ENCODE measurements at regions not wholly inside any gene's neighbourhood (a gene's known extent, or its start where the extent isn't known, plus 50 kb on each side); places are given as distances from the start of the nearest gene placed in this dataset.
"Not testable (repeated sequence)": the region's sequence is repeated elsewhere in the genome, so short reads cannot be mapped to it uniquely, and the experiment has no call there.

DNA sequence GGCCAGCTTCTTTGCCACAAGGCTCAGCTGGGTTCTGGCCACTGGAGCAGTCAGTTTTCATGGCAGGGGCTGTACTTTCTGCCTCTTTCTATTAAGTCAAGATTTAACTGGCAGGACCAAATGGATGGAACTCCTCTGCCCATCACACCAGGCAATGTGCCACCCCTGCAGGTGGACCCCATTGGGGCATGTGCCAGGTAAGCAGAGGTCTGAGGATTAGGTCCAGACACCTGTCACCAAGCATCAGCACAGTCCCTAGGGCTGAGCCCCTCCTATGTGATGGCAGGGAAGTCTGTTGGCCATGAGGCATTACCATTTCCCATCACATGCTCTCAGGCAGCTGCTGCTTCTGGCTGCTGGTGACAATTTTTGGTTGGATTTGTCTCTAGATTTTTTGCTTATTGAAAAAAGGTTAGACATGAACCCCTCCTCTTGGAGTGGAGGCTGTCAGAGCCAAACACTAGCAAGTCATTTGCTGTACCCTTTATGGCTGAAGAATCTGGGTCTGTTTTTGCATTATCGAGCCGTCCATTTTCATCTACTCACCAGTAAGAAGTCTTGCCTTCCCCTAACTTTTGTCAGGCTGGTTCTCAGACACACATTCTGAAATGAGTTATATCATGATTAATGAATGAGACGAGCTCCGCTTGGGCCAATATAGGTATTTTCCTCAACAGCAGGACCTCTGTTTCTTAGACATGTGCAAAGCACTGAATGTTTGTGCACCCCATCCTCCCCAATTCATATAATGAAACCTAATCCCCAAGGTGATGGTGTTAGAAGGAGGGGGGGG, 328.0 kb downstream of the TSN start:
- Histone ChIP-seq H3K27me3 (ENCODE audit: insufficient read depth, poor library complexity, severe bottlenecking) (no peaks in the 10 kb centered on the region), H3K27ac (replicated peaks) (no peak overlapping the region)

DNA sequence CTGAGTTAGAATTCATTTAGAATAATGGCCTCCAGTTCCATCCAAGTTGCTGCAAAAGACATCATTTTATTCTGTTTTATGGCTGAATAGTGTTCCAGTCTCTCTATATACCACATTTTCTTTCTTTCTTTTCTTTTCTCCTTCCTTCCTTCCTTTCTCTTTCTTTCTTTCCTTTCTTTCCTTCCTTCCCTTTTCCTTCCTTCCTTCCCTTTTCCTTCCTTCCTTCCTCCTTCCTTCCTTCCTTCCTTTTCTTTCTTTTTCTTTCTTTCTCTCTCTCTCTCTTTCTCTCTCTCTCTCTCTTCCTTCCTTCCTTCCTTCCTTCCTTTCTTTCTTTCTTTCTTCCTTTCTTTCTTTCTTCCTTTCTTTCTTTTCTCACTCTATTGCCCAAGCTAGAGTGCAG, 330.2 kb downstream of the TSN start:
- H3K4me3 ChIP-seq (replicated peaks; ENCODE audit: insufficient read depth, low read length); DNase-seq (ENCODE audit: low read depth in 1 of 2, low spot score in 1 of 2); H3K27ac ChIP-seq (replicated peaks); H3K27me3 ChIP-seq (ENCODE audit: insufficient read depth, poor library complexity, severe bottlenecking): not testable (repeated sequence)

More for the DNA sequence above, 328.0 kb downstream of the TSN start:
- TF ChIP-seq SPI1 (IDR thresholded peaks at IDR 0.05; ENCODE audit: borderline replicate concordance, low read depth) (no peak), GABPA (IDR thresholded peaks at IDR 0.05; ENCODE audit: low read depth) (no peak), POLR2AphosphoS5 (IDR thresholded peaks at IDR 0.05; ENCODE audit: low read depth) (no peak)
- TF ChIP-seq, protein P1, sequence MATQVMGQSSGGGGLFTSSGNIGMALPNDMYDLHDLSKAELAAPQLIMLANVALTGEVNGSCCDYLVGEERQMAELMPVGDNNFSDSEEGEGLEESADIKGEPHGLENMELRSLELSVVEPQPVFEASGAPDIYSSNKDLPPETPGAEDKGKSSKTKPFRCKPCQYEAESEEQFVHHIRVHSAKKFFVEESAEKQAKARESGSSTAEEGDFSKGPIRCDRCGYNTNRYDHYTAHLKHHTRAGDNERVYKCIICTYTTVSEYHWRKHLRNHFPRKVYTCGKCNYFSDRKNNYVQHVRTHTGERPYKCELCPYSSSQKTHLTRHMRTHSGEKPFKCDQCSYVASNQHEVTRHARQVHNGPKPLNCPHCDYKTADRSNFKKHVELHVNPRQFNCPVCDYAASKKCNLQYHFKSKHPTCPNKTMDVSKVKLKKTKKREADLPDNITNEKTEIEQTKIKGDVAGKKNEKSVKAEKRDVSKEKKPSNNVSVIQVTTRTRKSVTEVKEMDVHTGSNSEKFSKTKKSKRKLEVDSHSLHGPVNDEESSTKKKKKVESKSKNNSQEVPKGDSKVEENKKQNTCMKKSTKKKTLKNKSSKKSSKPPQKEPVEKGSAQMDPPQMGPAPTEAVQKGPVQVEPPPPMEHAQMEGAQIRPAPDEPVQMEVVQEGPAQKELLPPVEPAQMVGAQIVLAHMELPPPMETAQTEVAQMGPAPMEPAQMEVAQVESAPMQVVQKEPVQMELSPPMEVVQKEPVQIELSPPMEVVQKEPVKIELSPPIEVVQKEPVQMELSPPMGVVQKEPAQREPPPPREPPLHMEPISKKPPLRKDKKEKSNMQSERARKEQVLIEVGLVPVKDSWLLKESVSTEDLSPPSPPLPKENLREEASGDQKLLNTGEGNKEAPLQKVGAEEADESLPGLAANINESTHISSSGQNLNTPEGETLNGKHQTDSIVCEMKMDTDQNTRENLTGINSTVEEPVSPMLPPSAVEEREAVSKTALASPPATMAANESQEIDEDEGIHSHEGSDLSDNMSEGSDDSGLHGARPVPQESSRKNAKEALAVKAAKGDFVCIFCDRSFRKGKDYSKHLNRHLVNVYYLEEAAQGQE (IDR thresholded peaks at IDR 0.05; ENCODE audit: insufficient replicate concordance, low read depth): no peak
- TF ChIP-seq, protein P2, sequence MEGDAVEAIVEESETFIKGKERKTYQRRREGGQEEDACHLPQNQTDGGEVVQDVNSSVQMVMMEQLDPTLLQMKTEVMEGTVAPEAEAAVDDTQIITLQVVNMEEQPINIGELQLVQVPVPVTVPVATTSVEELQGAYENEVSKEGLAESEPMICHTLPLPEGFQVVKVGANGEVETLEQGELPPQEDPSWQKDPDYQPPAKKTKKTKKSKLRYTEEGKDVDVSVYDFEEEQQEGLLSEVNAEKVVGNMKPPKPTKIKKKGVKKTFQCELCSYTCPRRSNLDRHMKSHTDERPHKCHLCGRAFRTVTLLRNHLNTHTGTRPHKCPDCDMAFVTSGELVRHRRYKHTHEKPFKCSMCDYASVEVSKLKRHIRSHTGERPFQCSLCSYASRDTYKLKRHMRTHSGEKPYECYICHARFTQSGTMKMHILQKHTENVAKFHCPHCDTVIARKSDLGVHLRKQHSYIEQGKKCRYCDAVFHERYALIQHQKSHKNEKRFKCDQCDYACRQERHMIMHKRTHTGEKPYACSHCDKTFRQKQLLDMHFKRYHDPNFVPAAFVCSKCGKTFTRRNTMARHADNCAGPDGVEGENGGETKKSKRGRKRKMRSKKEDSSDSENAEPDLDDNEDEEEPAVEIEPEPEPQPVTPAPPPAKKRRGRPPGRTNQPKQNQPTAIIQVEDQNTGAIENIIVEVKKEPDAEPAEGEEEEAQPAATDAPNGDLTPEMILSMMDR (IDR thresholded peaks at IDR 0.05; ENCODE audit: insufficient read depth, low read length): no peak
- H3K4me3 ChIP-seq (replicated peaks; ENCODE audit: insufficient read depth, low read length): no peak overlapping the region
- DNase-seq (ENCODE audit: low read depth in 1 of 2, low spot score in 1 of 2): no peak

DNA sequence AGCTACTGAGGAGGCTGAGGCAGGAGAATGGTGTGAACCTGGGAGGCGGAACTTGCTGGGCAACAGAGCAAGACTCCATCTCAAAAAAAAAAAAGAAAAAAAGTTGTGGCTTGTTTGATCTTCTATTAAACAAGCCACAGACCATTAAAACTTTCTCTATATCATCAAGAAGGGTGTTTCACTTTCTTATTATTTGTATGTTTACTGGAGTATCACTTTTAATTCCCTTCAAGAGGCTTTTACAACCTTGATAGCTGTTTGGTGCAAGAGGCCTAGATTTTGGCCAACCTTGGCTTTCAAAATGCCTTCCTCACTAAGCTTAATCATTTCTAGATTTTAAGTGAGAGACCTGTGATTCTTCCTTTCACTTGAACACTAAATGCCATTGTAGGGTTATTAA, 339.1 kb downstream of the TSN start:
- TF ChIP-seq, protein P1 (IDR thresholded peaks at IDR 0.05; ENCODE audit: insufficient replicate concordance, low read depth): no peak
- TF ChIP-seq, protein P2 (IDR thresholded peaks at IDR 0.05; ENCODE audit: insufficient read depth, low read length): no peak
- TF ChIP-seq SPI1 (IDR thresholded peaks at IDR 0.05; ENCODE audit: borderline replicate concordance, low read depth) (no peak), GABPA (IDR thresholded peaks at IDR 0.05; ENCODE audit: low read depth) (no peak), POLR2AphosphoS5 (IDR thresholded peaks at IDR 0.05; ENCODE audit: low read depth) (no peak)
- H3K27ac ChIP-seq (replicated peaks): no peak overlapping the region
- no peak overlapping the region for H3K4me3 ChIP-seq (replicated peaks; ENCODE audit: insufficient read depth, low read length)
- no peak for DNase-seq (ENCODE audit: low read depth in 1 of 2, low spot score in 1 of 2)
- peaks cover 4% of the 10 kb centered on the region for H3K27me3 ChIP-seq (ENCODE audit: insufficient read depth, poor library complexity, severe bottlenecking)

DNA sequence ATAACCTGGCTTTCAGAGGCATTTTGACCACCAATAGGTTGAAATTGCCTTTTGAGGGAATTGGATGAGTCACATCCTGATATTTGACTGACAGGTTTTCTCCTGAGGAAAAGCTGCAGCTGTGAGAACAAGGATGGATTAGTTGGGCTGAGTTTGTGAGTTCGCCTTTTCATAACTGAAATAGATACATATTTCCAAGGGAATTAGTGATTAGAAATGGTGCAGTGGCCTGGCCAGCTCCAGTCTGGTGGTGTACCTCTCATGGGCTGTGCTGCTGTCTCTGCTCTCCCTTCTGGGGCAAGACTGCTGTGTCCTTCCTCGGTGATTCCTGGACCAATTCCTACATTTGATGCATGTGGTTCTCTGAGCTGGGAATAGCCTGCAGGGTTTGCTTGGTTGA, 341.3 kb downstream of the TSN start:
- TF ChIP-seq GABPA (IDR thresholded peaks at IDR 0.05; ENCODE audit: low read depth): no peak
- TF ChIP-seq, protein P2 (IDR thresholded peaks at IDR 0.05; ENCODE audit: insufficient read depth, low read length): no peak
- TF ChIP-seq POLR2AphosphoS5 (IDR thresholded peaks at IDR 0.05; ENCODE audit: low read depth): no peak
- no peak for TF ChIP-seq SPI1 (IDR thresholded peaks at IDR 0.05; ENCODE audit: borderline replicate concordance, low read depth)
- Histone ChIP-seq H3K27ac (replicated peaks) (no peak overlapping the region), H3K4me3 (replicated peaks; ENCODE audit: insufficient read depth, low read length) (no peak overlapping the region), H3K27me3 (ENCODE audit: insufficient read depth, poor library complexity, severe bottlenecking) (no peaks in the 10 kb centered on the region)
- DNase-seq (ENCODE audit: low read depth in 1 of 2, low spot score in 1 of 2): no peak

Data from HL-60 (cell line).